ENCODE measurements at regions not wholly inside any gene's neighbourhood (a gene's known extent, or its start where the extent isn't known, plus 50 kb on each side); places are given as distances from the start of the nearest gene placed in this dataset.

DNA sequence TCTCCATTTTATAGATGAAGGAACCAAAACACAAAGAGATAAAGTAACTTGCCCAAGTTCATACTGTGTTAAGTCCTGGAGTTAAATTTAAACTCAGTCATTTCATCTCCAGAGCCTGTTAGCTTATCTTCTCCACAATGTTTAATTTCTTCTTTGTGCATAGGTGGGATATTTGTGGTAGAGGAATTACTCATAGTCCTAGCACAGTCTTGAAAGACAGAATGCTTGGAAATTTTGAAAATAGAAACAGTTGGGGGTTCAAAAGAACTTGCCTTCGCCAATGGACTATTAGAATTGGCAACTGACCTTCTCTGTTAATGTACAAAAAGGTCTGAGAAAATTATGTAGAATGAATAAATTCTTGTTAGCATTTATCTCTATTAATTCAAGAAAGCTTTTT, 832.0 kb upstream of the PRMT6 start:
- Mint-ChIP-seq H3K4me1 (ENCODE audit: low read depth) (no peaks in the 10 kb centered on the region), H3K36me3 (ENCODE audit: low read depth) (no peaks in the 10 kb centered on the region), H3K27ac (no peak overlapping the region), H3K27me3 (ENCODE audit: low read depth) (no peaks in the 10 kb centered on the region), H3K4me3 (no peak overlapping the region), H3K9me3 (ENCODE audit: insufficient read depth) (peaks cover 10% of the 10 kb centered on the region)
- CTCF ChIA-PET, result no interaction called here
- POLR2A ChIA-PET, result no interaction called here
- ATAC-seq (no peak), DNase-seq (no peak)

- ChIA-PET POLR2A (no interaction called here), CTCF (no interaction called here)
- Mint-ChIP-seq H3K27ac (no peak overlapping the region), H3K9me3 (ENCODE audit: insufficient read depth) (peaks cover 10% of the 10 kb centered on the region), H3K4me1 (ENCODE audit: low read depth) (no peaks in the 10 kb centered on the region), H3K4me3 (no peak overlapping the region), H3K27me3 (ENCODE audit: low read depth) (no peaks in the 10 kb centered on the region), H3K36me3 (ENCODE audit: low read depth) (no peaks in the 10 kb centered on the region)
- no peak for DNase-seq
- ATAC-seq, result no peak
Measured at GRCh38 chr1:106225403-106225802, 831.1 kb upstream of the PRMT6 start.

- Mint-ChIP-seq H3K27me3 (ENCODE audit: low read depth) (no peaks in the 10 kb centered on the region), H3K36me3 (ENCODE audit: low read depth) (no peaks in the 10 kb centered on the region), H3K9me3 (ENCODE audit: insufficient read depth) (peaks cover 6% of the 10 kb centered on the region), H3K4me3 (no peak overlapping the region), H3K27ac (no peak overlapping the region), H3K4me1 (ENCODE audit: low read depth) (no peaks in the 10 kb centered on the region)
- no peak for DNase-seq
- CTCF ChIA-PET, result no interaction called here
- ATAC-seq, result no peak
- POLR2A ChIA-PET, result no interaction called here
Measured at GRCh38 chr1:106226550-106226949, 829.9 kb upstream of the PRMT6 start.

DNA sequence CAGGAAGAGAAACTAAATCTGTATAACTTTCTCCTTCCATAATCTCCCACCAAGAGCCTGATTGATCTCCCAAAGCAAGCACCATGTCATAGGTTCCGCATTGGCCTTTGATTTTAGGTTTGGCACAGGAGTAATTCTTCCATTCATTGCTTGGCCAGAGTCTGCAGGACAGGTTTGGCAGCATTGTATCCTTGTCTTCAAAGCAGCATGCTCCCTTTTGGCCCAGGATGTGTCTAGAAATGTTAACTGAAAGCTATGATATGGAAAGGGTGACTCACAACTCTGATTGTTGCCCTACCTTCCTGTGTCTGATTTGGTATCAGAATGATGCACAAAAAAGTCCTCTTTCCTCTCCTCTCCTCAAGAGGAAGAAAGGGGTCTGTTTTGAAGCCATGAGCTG, 824.3 kb upstream of the PRMT6 start:
- no peak for ATAC-seq
- H3K9me3 Mint-ChIP-seq (ENCODE audit: insufficient read depth), result peaks cover 6% of the 10 kb centered on the region
- no peak overlapping the region for H3K4me3 Mint-ChIP-seq
- no peak overlapping the region for H3K27ac Mint-ChIP-seq
- no peak for DNase-seq
- H3K36me3 Mint-ChIP-seq (ENCODE audit: low read depth), result no peaks in the 10 kb centered on the region
- CTCF ChIA-PET, result no interaction called here
- H3K27me3 Mint-ChIP-seq (ENCODE audit: low read depth), result no peaks in the 10 kb centered on the region
- H3K4me1 Mint-ChIP-seq (ENCODE audit: low read depth), result no peaks in the 10 kb centered on the region
- POLR2A ChIA-PET, result no interaction called here

GRCh38 chr1:106233511-106233910, 823.0 kb upstream of the PRMT6 start:
- Mint-ChIP-seq H3K4me1 (ENCODE audit: low read depth) (no peaks in the 10 kb centered on the region), H3K27me3 (ENCODE audit: low read depth) (no peaks in the 10 kb centered on the region), H3K9me3 (ENCODE audit: insufficient read depth) (peaks cover 5% of the 10 kb centered on the region), H3K36me3 (ENCODE audit: low read depth) (no peaks in the 10 kb centered on the region), H3K27ac (no peak overlapping the region), H3K4me3 (no peak overlapping the region)
- POLR2A ChIA-PET, result no interaction called here
- no peak for ATAC-seq
- CTCF ChIA-PET, result no interaction called here
- no peak for DNase-seq

GRCh38 chr1:106249365-106249764, 807.1 kb upstream of the PRMT6 start:
- CTCF ChIA-PET, result no interaction called here
- H3K9me3 Mint-ChIP-seq (ENCODE audit: insufficient read depth), result no peaks in the 10 kb centered on the region
- ATAC-seq (no peak), DNase-seq (no peak)
- H3K27ac Mint-ChIP-seq, result no peak overlapping the region
- POLR2A ChIA-PET, result no interaction called here
- no peaks in the 10 kb centered on the region for H3K36me3 Mint-ChIP-seq (ENCODE audit: low read depth)
- no peak overlapping the region for H3K4me3 Mint-ChIP-seq
- no peaks in the 10 kb centered on the region for H3K27me3 Mint-ChIP-seq (ENCODE audit: low read depth)
- H3K4me1 Mint-ChIP-seq (ENCODE audit: low read depth), result no peaks in the 10 kb centered on the region

DNA sequence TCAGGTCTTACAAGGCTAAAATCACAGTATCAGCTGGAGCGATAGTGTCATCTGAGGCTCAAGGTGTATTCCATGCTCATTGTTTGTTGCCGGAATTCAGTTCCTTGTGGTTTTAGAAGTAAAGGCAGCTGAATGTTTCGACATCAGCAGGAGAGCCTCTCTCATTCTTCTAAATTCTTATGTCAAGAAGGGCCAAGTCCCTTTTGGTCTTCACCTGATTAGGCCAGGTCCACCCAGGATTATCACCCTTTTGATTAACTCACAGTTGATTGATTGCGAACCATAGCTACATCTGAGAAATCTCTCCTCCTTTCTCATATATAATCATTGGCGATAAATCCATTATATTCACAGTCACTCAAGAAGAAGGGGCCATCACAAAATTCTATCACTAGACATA, 806.7 kb upstream of the PRMT6 start:
- H3K27me3 Mint-ChIP-seq (ENCODE audit: low read depth), result no peaks in the 10 kb centered on the region
- H3K9me3 Mint-ChIP-seq (ENCODE audit: insufficient read depth), result no peaks in the 10 kb centered on the region
- no peak for DNase-seq
- ChIA-PET CTCF (no interaction called here), POLR2A (no interaction called here)
- H3K4me1 Mint-ChIP-seq (ENCODE audit: low read depth), result no peaks in the 10 kb centered on the region
- H3K27ac Mint-ChIP-seq, result no peak overlapping the region
- H3K36me3 Mint-ChIP-seq (ENCODE audit: low read depth), result no peaks in the 10 kb centered on the region
- no peak for ATAC-seq
- no peak overlapping the region for H3K4me3 Mint-ChIP-seq

DNA sequence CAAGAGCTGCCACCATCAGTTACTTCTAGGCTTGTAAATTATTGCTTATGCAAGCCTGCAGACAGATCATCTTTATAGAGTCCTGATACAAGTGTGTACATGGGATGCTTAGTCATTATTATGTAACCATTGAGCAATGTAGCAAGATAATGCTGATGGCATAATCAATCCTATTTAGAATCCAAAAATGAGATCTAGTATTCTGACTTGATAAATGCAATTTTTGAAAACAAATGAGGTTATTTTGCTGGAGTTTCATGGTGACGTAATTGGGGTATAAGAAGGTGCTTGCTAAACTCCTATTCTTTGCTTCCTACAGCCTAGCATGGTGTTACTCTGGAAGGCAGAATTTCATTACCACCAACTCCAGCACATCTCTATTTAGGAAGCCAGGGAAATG, 801.7 kb upstream of the PRMT6 start:
- H3K36me3 Mint-ChIP-seq (ENCODE audit: low read depth), result no peaks in the 10 kb centered on the region
- ChIA-PET POLR2A (no interaction called here), CTCF (no interaction called here)
- H3K4me3 Mint-ChIP-seq, result no peak overlapping the region
- H3K9me3 Mint-ChIP-seq (ENCODE audit: insufficient read depth), result peaks cover 21% of the 10 kb centered on the region
- H3K27me3 Mint-ChIP-seq (ENCODE audit: low read depth), result no peaks in the 10 kb centered on the region
- no peak overlapping the region for H3K27ac Mint-ChIP-seq
- ATAC-seq (no peak), DNase-seq (no peak)
- H3K4me1 Mint-ChIP-seq (ENCODE audit: low read depth), result no peaks in the 10 kb centered on the region

DNA sequence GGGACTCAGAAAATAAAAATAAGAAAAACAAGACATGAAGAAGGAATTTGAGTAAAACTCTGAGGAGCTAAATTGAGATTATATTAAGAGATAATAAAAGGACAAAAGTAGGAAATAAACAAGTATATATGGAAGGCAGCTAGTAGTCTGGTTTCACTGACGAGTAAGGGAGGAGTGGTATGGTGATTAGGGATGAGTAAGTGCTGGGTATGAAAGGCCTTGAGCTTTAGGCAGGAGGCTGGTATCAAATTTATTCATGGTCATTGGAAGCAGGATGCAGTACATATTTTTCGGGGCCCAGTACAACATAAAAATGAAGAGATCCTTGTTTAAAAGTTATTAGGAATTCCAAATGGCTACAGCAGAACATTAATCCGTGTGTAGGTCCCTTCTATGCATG, 789.7 kb upstream of the PRMT6 start:
- CTCF ChIA-PET, result no interaction called here

GRCh38 chr1:106268070-106268469, 788.4 kb upstream of the PRMT6 start:
- Mint-ChIP-seq H3K27me3 (ENCODE audit: low read depth) (no peaks in the 10 kb centered on the region), H3K4me1 (ENCODE audit: low read depth) (no peaks in the 10 kb centered on the region), H3K9me3 (ENCODE audit: insufficient read depth) (peaks cover 27% of the 10 kb centered on the region), H3K27ac (no peak overlapping the region), H3K4me3 (no peak overlapping the region), H3K36me3 (ENCODE audit: low read depth) (no peaks in the 10 kb centered on the region)
- ATAC-seq, result no peak
- ChIA-PET POLR2A (no interaction called here), CTCF (no interaction called here)
- DNase-seq, result no peak

More for the DNA sequence above, 789.7 kb upstream of the PRMT6 start:
- no peaks in the 10 kb centered on the region for H3K4me1 Mint-ChIP-seq (ENCODE audit: low read depth)
- peaks cover 29% of the 10 kb centered on the region for H3K9me3 Mint-ChIP-seq (ENCODE audit: insufficient read depth)
- no peak overlapping the region for H3K27ac Mint-ChIP-seq
- H3K36me3 Mint-ChIP-seq (ENCODE audit: low read depth), result no peaks in the 10 kb centered on the region
- ATAC-seq, result no peak
- H3K27me3 Mint-ChIP-seq (ENCODE audit: low read depth), result no peaks in the 10 kb centered on the region
- no peak overlapping the region for H3K4me3 Mint-ChIP-seq
- DNase-seq, result no peak
- POLR2A ChIA-PET, result no interaction called here

DNA sequence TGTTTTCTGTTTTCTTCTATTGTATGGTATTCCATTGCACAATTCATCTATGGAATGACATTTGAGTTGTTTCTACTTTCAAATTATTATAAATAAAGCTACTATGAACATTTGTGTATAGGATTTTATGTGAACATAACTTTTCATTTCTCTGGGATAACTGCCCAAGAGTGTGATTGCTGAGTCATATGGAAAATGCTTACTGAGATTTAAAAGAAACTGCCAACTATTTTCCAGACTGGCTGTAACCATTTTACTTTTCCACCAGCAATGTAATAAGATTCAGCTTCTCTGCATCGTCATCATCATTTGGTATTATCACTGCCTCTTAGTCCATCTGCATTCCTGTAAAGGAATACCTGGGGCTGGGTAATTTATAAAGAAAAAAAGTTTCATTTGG, 779.6 kb upstream of the PRMT6 start:
- H3K36me3 Mint-ChIP-seq (ENCODE audit: low read depth), result no peaks in the 10 kb centered on the region
- no peak overlapping the region for H3K27ac Mint-ChIP-seq
- POLR2A ChIA-PET, result no interaction called here
- H3K27me3 Mint-ChIP-seq (ENCODE audit: low read depth), result no peaks in the 10 kb centered on the region
- no peaks in the 10 kb centered on the region for H3K4me1 Mint-ChIP-seq (ENCODE audit: low read depth)
- CTCF ChIA-PET, result no interaction called here
- peaks cover 3% of the 10 kb centered on the region for H3K9me3 Mint-ChIP-seq (ENCODE audit: insufficient read depth)
- no peak for DNase-seq
- ATAC-seq, result no peak
- H3K4me3 Mint-ChIP-seq, result no peak overlapping the region

GRCh38 chr1:106277786-106278185, 778.7 kb upstream of the PRMT6 start:
- ATAC-seq, result no peak
- Mint-ChIP-seq H3K9me3 (ENCODE audit: insufficient read depth) (no peaks in the 10 kb centered on the region), H3K4me1 (ENCODE audit: low read depth) (no peaks in the 10 kb centered on the region), H3K36me3 (ENCODE audit: low read depth) (no peaks in the 10 kb centered on the region), H3K27ac (no peak overlapping the region), H3K27me3 (ENCODE audit: low read depth) (no peaks in the 10 kb centered on the region), H3K4me3 (no peak overlapping the region)
- CTCF ChIA-PET, result no interaction called here
- DNase-seq, result no peak
- POLR2A ChIA-PET, result no interaction called here

DNA sequence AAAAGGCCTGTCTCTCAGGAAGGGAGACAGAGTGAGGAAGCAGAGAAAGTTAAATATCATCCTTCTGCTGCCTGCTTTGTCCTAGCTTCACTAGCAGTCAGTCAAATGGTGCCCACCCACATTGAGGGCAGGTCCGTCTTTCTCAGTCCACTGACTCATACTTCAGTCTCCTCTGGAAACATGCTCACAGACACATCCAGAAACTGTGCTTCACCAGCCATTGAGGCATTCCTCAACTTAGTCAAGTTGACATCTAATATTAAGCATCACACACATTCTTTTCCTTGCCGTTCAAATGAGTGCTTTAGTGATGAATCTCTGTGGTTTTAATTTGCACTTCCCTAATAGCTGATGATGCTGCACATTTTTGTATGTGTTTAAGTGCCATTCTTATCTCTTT, 777.8 kb upstream of the PRMT6 start:
- ChIA-PET POLR2A (no interaction called here), CTCF (no interaction called here)
- Mint-ChIP-seq H3K27me3 (ENCODE audit: low read depth) (no peaks in the 10 kb centered on the region), H3K4me1 (ENCODE audit: low read depth) (no peaks in the 10 kb centered on the region), H3K4me3 (no peak overlapping the region), H3K27ac (no peak overlapping the region), H3K36me3 (ENCODE audit: low read depth) (no peaks in the 10 kb centered on the region), H3K9me3 (ENCODE audit: insufficient read depth) (no peaks in the 10 kb centered on the region)
- no peak for ATAC-seq
- no peak for DNase-seq

Measured in activated CD8-positive, alpha-beta T cell treated with anti-CD3 and anti-CD28 coated beads, Interleukin-2, amount 10 ng/mL, durations not matched to agents 7 days and 5 days (primary cell).